ENCODE measurements at regions not wholly inside any gene's neighbourhood (a gene's known extent, or its start where the extent isn't known, plus 50 kb on each side); places are given as distances from the start of the nearest gene placed in this dataset.

- DNase-seq (ENCODE audit: low spot score) (no peak), ATAC-seq (no peak)
- Mint-ChIP-seq H3K4me1 (ENCODE audit: low read depth in 2 of 2) (no peaks in the 10 kb centered on the region), H3K9me3 (no peaks in the 10 kb centered on the region), H3K4me3 (no peak overlapping the region), H3K36me3 (no peaks in the 10 kb centered on the region), H3K27me3 (no peaks in the 10 kb centered on the region), H3K27ac (no peak overlapping the region)
Measured at GRCh38 chr7:18125476-18125875, 97.8 kb upstream of the PRPS1L1 start.

DNA sequence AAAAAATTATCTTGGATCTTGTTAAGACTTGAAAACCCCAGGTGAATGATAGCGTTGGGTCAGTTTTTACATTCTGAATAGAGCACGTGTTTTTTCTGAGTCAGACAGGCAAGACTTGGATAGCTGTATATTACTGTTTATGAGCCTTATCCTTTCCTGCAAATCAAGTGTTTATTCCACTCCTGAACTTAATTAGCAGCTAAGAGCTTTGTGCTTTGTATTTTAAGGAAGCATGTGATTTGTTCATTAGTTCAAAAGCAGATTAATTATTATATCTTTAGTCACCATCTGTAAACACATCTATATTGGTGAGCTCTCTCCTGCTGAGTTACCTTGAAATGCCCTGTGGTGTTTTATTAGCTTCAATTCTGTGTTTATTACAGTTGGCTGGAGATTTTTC is 98.6 kb upstream of the PRPS1L1 start:
- ATAC-seq = no peak
- DNase-seq (ENCODE audit: low spot score) = no peak
- H3K4me1 Mint-ChIP-seq (ENCODE audit: low read depth in 2 of 2) = no peaks in the 10 kb centered on the region
- no peak overlapping the region for H3K27ac Mint-ChIP-seq
- H3K27me3 Mint-ChIP-seq = peaks cover 0 to 2% of the 10 kb centered on the region in 2 donors
- no peaks in the 10 kb centered on the region for H3K36me3 Mint-ChIP-seq
- H3K4me3 Mint-ChIP-seq = no peak overlapping the region
- H3K9me3 Mint-ChIP-seq = no peaks in the 10 kb centered on the region

GRCh38 chr7:18128846-18129245 is 101.2 kb upstream of the PRPS1L1 start:
- no peak for ATAC-seq
- H3K4me1 Mint-ChIP-seq (ENCODE audit: low read depth in 2 of 2) = no peaks in the 10 kb centered on the region
- no peak overlapping the region for H3K4me3 Mint-ChIP-seq
- H3K36me3 Mint-ChIP-seq = no peaks in the 10 kb centered on the region
- peaks cover 0 to 2% of the 10 kb centered on the region in 2 donors for H3K27me3 Mint-ChIP-seq
- DNase-seq (ENCODE audit: low spot score) = no peak
- no peak overlapping the region for H3K27ac Mint-ChIP-seq
- H3K9me3 Mint-ChIP-seq = no peaks in the 10 kb centered on the region

DNA sequence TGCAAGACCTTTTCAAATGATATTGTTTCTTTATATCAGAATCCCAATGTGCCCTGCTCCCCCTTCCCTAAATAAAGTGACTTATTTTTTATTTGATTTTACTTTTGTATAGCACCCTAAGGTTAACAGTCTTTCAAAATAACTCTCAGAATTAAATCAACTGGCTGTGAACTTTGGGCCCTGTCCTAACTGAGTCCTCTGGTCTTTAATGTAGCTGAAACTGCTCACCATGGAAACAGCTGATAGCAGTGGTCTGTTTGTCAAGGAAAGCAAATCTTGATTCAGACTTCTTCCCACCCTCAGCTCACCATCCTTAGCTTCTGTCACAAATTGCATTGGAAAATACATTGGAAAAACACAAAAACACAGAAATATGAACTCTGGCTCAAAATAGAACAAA is 105.2 kb upstream of the PRPS1L1 start:
- no peaks in the 10 kb centered on the region for H3K9me3 Mint-ChIP-seq
- H3K27me3 Mint-ChIP-seq = peaks cover under 1 to 2% of the 10 kb centered on the region in 2 donors
- no peaks in the 10 kb centered on the region for H3K4me1 Mint-ChIP-seq (ENCODE audit: low read depth in 2 of 2)
- no peak overlapping the region for H3K27ac Mint-ChIP-seq
- H3K36me3 Mint-ChIP-seq = no peaks in the 10 kb centered on the region
- no peak for ATAC-seq
- no peak for DNase-seq (ENCODE audit: low spot score)
- no peak overlapping the region for H3K4me3 Mint-ChIP-seq

- Mint-ChIP-seq H3K9me3 (no peaks in the 10 kb centered on the region), H3K27ac (no peak overlapping the region)
- no peak for ATAC-seq
Measured at GRCh38 chr7:18133921-18134320, 106.3 kb upstream of the PRPS1L1 start.

DNA sequence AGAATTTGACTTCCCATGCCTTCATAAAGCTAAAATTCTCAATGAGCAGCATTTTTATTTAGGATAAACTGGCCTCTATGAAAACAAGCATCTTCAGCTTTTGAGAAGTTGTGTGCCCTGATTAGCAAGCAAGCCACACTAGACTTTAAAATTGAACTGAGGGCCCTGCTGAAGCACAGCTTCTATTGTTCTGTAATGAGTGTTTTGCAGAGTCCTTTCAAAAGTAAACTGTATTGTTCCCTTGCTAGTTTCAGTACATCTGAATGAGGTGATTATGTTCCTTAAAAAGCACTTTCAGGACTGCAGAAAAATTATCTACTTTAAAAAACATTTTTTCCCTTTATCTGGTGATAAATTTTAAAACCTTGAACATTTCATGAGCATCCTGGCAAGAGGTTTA is 113.3 kb upstream of the PRPS1L1 start:
- no peaks in the 10 kb centered on the region for H3K36me3 Mint-ChIP-seq
- ATAC-seq = no peak
- DNase-seq (ENCODE audit: low spot score) = no peak
- H3K9me3 Mint-ChIP-seq = no peaks in the 10 kb centered on the region
- H3K27me3 Mint-ChIP-seq = peaks cover 8 to 15% of the 10 kb centered on the region in 2 donors
- H3K4me3 Mint-ChIP-seq = no peak overlapping the region
- H3K27ac Mint-ChIP-seq = no peak overlapping the region
- H3K4me1 Mint-ChIP-seq (ENCODE audit: low read depth in 2 of 2) = peaks cover 0 to 6% of the 10 kb centered on the region in 2 donors

More at GRCh38 chr7:18133921-18134320, 106.3 kb upstream of the PRPS1L1 start:
- DNase-seq (ENCODE audit: low spot score) = no peak
- Mint-ChIP-seq H3K36me3 (no peaks in the 10 kb centered on the region), H3K27me3 (peaks cover 4 to 8% of the 10 kb centered on the region in 2 donors), H3K4me3 (no peak overlapping the region), H3K4me1 (ENCODE audit: low read depth in 2 of 2) (no peaks in the 10 kb centered on the region)

DNA sequence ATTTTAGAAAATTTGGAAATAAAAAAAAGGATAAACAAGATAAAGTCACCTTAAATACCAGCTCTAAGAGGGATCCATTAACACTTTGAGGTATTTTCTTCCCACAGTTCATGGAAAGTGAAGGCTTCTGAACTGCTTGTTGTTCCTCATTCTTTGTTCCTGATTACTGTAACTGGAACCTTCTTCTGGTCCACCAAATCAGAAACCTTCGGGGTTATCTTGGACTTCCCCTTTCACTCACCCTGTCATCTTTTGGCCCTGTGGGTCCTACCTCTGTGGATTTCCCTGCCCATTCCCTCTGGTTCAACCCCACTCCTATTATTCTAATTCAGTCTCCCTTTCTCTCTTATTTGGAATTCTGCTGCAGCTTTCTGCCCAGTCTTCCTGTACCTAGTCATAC is 116.5 kb upstream of the PRPS1L1 start:
- no peak overlapping the region for H3K27ac Mint-ChIP-seq
- H3K9me3 Mint-ChIP-seq = no peaks in the 10 kb centered on the region

DNA sequence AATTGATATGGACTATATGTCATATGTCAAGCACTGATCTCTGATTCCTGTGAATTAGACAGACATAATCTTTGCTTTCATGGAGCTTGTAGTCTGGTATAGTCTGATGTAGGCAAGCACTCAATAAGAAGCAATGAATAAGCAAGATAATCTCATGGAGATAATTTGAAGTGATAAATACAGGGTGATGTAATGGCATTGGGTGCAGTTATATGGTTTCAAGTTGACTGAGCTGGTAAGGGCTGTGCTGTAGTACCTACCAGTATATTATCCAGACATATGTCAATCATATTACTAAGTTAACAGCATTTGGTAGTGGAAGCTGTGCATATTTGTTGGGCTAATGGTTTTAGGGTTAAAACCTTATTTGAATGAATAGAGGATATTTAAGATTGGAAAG is 117.5 kb upstream of the PRPS1L1 start:
- no peak overlapping the region for H3K27ac Mint-ChIP-seq
- no peaks in the 10 kb centered on the region for H3K9me3 Mint-ChIP-seq
- peaks cover 6 to 7% of the 10 kb centered on the region in 2 donors for H3K27me3 Mint-ChIP-seq
- no peak for DNase-seq (ENCODE audit: low spot score)
- peaks cover 0 to 6% of the 10 kb centered on the region in 2 donors for H3K4me1 Mint-ChIP-seq (ENCODE audit: low read depth in 2 of 2)
- H3K4me3 Mint-ChIP-seq = no peak overlapping the region
- H3K36me3 Mint-ChIP-seq = no peaks in the 10 kb centered on the region
- ATAC-seq = no peak

More for the DNA sequence above, 116.5 kb upstream of the PRPS1L1 start:
- Mint-ChIP-seq H3K4me1 (ENCODE audit: low read depth in 2 of 2) (peaks cover 0 to 6% of the 10 kb centered on the region in 2 donors), H3K27me3 (peaks cover 6 to 7% of the 10 kb centered on the region in 2 donors), H3K4me3 (no peak overlapping the region), H3K36me3 (no peaks in the 10 kb centered on the region)
- ATAC-seq = no peak
- DNase-seq (ENCODE audit: low spot score) = no peak

- H3K36me3 Mint-ChIP-seq = no peaks in the 10 kb centered on the region
- H3K27ac Mint-ChIP-seq = no peak overlapping the region
- no peak overlapping the region for H3K4me3 Mint-ChIP-seq
- no peak for DNase-seq (ENCODE audit: low spot score)
- peaks cover 3 to 7% of the 10 kb centered on the region in 2 donors for H3K27me3 Mint-ChIP-seq
- peaks cover 3% of the 10 kb centered on the region for H3K9me3 Mint-ChIP-seq
- ATAC-seq = no peak
- H3K4me1 Mint-ChIP-seq (ENCODE audit: low read depth in 2 of 2) = peaks cover 4 to 5% of the 10 kb centered on the region in 2 donors
Measured at GRCh38 chr7:18151422-18151821, 123.8 kb upstream of the PRPS1L1 start.

DNA sequence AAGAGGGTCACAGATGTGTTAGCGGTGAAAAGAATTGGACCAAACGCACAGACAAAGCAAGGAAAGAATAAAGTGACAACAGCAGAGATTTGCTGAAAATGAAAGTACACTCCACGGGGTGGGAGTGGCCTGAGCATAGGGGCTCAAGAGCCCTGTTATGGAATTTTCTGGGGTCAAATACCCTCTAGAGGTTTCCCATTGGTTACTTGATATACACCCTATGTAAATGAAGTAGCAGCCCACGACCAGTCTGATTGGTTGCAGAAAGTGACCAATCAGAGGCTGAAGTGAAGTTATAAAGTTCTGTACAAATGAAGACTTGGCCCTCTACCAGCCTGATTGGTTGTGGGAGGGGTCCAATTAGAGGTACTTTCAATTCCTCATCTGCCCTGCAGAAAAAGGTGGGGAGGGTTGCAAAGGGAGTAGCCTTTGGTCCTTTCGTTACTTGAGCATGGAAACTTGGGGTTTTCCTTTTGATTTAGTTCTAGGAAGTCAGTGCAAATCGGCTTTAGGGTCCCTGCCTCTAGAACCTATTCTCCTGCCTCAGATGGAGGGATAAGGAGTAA is 125.6 kb upstream of the PRPS1L1 start:
- Mint-ChIP-seq H3K27ac (no peak overlapping the region), H3K9me3 (peaks cover 5% of the 10 kb centered on the region), H3K27me3 (peaks cover 5 to 18% of the 10 kb centered on the region in 2 donors), H3K4me3 (no peak overlapping the region), H3K36me3 (no peaks in the 10 kb centered on the region), H3K4me1 (ENCODE audit: low read depth in 2 of 2) (peaks cover 4 to 5% of the 10 kb centered on the region in 2 donors)
- ATAC-seq = no peak
- no peak for DNase-seq (ENCODE audit: low spot score)

GRCh38 chr7:18154726-18155125 is 127.1 kb upstream of the PRPS1L1 start:
- DNase-seq (ENCODE audit: low spot score) (no peak), ATAC-seq (no peak)
- H3K4me1 Mint-ChIP-seq (ENCODE audit: low read depth in 2 of 2) = peaks cover 4 to 5% of the 10 kb centered on the region in 2 donors
- peaks cover 5 to 18% of the 10 kb centered on the region in 2 donors for H3K27me3 Mint-ChIP-seq
- no peaks in the 10 kb centered on the region for H3K36me3 Mint-ChIP-seq
- H3K27ac Mint-ChIP-seq = no peak overlapping the region
- peaks cover 5% of the 10 kb centered on the region for H3K9me3 Mint-ChIP-seq
- H3K4me3 Mint-ChIP-seq = no peak overlapping the region

GRCh38 chr7:18157233-18157632 is 129.6 kb upstream of the PRPS1L1 start:
- DNase-seq (ENCODE audit: low spot score) = no peak
- ATAC-seq = no peak

GRCh38 chr7:18162657-18163056 is 135.0 kb upstream of the PRPS1L1 start:
- Mint-ChIP-seq H3K36me3 (no peaks in the 10 kb centered on the region), H3K4me1 (ENCODE audit: low read depth in 2 of 2) (no peaks in the 10 kb centered on the region), H3K27ac (no peak overlapping the region), H3K9me3 (no peaks in the 10 kb centered on the region), H3K27me3 (peaks cover 0 to 2% of the 10 kb centered on the region in 2 donors), H3K4me3 (no peak overlapping the region)
- ATAC-seq (no peak), DNase-seq (ENCODE audit: low spot score) (no peak)

More at GRCh38 chr7:18157233-18157632, 129.6 kb upstream of the PRPS1L1 start:
- no peaks in the 10 kb centered on the region for H3K36me3 Mint-ChIP-seq
- H3K9me3 Mint-ChIP-seq = peaks cover 5% of the 10 kb centered on the region
- peaks cover 4 to 5% of the 10 kb centered on the region in 2 donors for H3K4me1 Mint-ChIP-seq (ENCODE audit: low read depth in 2 of 2)
- H3K4me3 Mint-ChIP-seq = no peak overlapping the region
- H3K27me3 Mint-ChIP-seq = peaks cover 5 to 18% of the 10 kb centered on the region in 2 donors
- H3K27ac Mint-ChIP-seq = no peak overlapping the region

DNA sequence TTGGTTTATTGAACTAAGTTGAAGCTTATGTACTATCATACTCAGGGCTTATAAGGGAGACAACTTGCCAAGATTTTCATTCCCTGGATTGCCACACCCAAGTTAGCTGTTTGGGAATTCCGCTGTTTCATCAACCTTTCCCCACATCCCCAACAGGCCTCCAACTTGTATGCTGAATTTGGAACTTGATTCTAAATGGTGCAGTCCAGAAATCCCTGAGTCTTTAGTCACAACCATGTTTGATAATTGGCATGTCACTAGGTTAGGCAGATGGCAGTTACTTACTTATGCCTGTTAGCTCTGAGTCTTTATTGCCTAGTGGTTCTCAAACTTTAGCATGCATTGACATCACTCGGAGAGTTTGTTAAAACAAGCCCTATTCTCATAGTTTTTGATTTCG is 135.4 kb upstream of the PRPS1L1 start:
- DNase-seq (ENCODE audit: low spot score) (no peak), ATAC-seq (no peak)
- no peaks in the 10 kb centered on the region for H3K36me3 Mint-ChIP-seq
- no peak overlapping the region for H3K27ac Mint-ChIP-seq
- H3K27me3 Mint-ChIP-seq = no peaks in the 10 kb centered on the region
- no peaks in the 10 kb centered on the region for H3K4me1 Mint-ChIP-seq (ENCODE audit: low read depth in 2 of 2)
- H3K9me3 Mint-ChIP-seq = no peaks in the 10 kb centered on the region
- no peak overlapping the region for H3K4me3 Mint-ChIP-seq

GRCh38 chr7:18165166-18165565 is 137.5 kb upstream of the PRPS1L1 start:
- Mint-ChIP-seq H3K9me3 (no peaks in the 10 kb centered on the region), H3K27me3 (no peaks in the 10 kb centered on the region), H3K36me3 (no peaks in the 10 kb centered on the region), H3K27ac (no peak overlapping the region), H3K4me3 (no peak overlapping the region), H3K4me1 (ENCODE audit: low read depth in 2 of 2) (no peaks in the 10 kb centered on the region)
- ATAC-seq (no peak), DNase-seq (ENCODE audit: low spot score) (no peak)
